CD14-positive monocyte (primary cell): ENCODE measurements at regions not wholly inside any gene's neighbourhood (a gene's known extent, or its start where the extent isn't known, plus 50 kb on each side); places are given as distances from the start of the nearest gene placed in this dataset.

Experiments used
- DNase-seq, 3 donors: peaks; one replicate each; pipeline ENCODE4 v3.0.0-alpha.2; 2011 to 2022
- H2AFZ ChIP-seq: 2 replicates; pipeline ENCODE4 v1.6.0; 2012; ENCODE audit warnings: mild to moderate bottlenecking, low read depth, low read length, inconsistent platforms; ENCODE audit not compliant: insufficient read depth, poor library complexity, severe bottlenecking
- H3K27ac ChIP-seq, 2 donors: 1 replicate in 1 of 2; 2 replicates in 1 of 2; pipeline ENCODE4 v1.5.1; 2012 to 2013; ENCODE audit warnings: low read length in 2 of 2, control low read depth in 1 of 2, inconsistent platforms in 1 of 2, low read depth in 1 of 2, mild to moderate bottlenecking in 1 of 2
- H3K27me3 ChIP-seq, 2 donors: one replicate each; pipeline versions ENCODE4 v1.6.0 to v1.6.1; 2011 to 2013; ENCODE audit warnings: low read length in 2 of 2; ENCODE audit not compliant: control insufficient read depth in 2 of 2, insufficient read depth in 2 of 2
- H3K36me3 ChIP-seq, 2 donors: replicated peaks in 1 of 2; 1 replicate in 1 of 2; 2 replicates in 1 of 2; pipeline versions ENCODE4 v1.5.1 to v1.6.1; 2012 to 2013; ENCODE audit warnings: low read length in 2 of 2, control low read depth in 1 of 2, inconsistent platforms in 1 of 2, mild to moderate bottlenecking in 1 of 2; ENCODE audit not compliant: insufficient read depth in 2 of 2, control insufficient read depth in 1 of 2
- H3K4me1 ChIP-seq, 2 donors: 1 replicate in 1 of 2; 2 replicates in 1 of 2; pipeline versions ENCODE4 v1.5.1 to v1.6.1; 2012 to 2013; ENCODE audit warnings: low read length in 2 of 2, control low read depth in 1 of 2, inconsistent platforms in 1 of 2, mild to moderate bottlenecking in 1 of 2, moderate library complexity in 1 of 2; ENCODE audit not compliant: insufficient read depth in 2 of 2, control insufficient read depth in 1 of 2
- H3K4me2 ChIP-seq: replicated peaks from 2 replicates; pipeline ENCODE3; 2012; ENCODE audit warnings: low read length, moderate library complexity, mild to moderate bottlenecking; ENCODE audit not compliant: poor library complexity, severe bottlenecking; ENCODE audit errors: extremely low read depth
- H3K4me3 ChIP-seq, 3 experiments: fragments of 200-600 bp in 1 of 3; sonication (generic) in 1 of 3; replicated peaks in 1 of 3; 1 replicate in 2 of 3; 2 replicates in 1 of 3; pipeline ENCODE4 v1.5.1; 2011 to 2013; ENCODE audit warnings: low read length in 3 of 3, mild to moderate bottlenecking in 3 of 3, control low read depth in 2 of 3, low read depth in 2 of 3, inconsistent platforms in 1 of 3, moderate library complexity in 1 of 3
- H3K79me2 ChIP-seq: 2 replicates; pipeline ENCODE4 v1.6.0; 2012; ENCODE audit warnings: mild to moderate bottlenecking, control low read depth, inconsistent platforms, low read length, moderate library complexity; ENCODE audit not compliant: insufficient read depth
- H3K9ac ChIP-seq: 2 replicates; pipeline ENCODE4 v1.6.0; 2017; ENCODE audit warnings: low read length, mild to moderate bottlenecking; ENCODE audit not compliant: insufficient read depth, poor library complexity, severe bottlenecking
- H3K9me3 ChIP-seq, 2 donors: replicated peaks in 1 of 2; 1 replicate in 1 of 2; 2 replicates in 1 of 2; pipeline versions ENCODE4 v1.5.1 to v1.6.1; 2012 to 2013; ENCODE audit warnings: low read length in 2 of 2, control low read depth in 1 of 2; ENCODE audit not compliant: control insufficient read depth in 1 of 2, insufficient read depth in 1 of 2
- H4K20me1 ChIP-seq: 2 replicates; pipeline ENCODE4 v1.6.0; 2012; ENCODE audit warnings: mild to moderate bottlenecking, low read length, control low read depth, moderate library complexity; ENCODE audit not compliant: insufficient read depth
- H3K27ac Mint-ChIP-seq, 7 donors: one replicate each; pipeline ENCODE4 v1.8.0; 2020; ENCODE audit warnings: mild to moderate bottlenecking in 7 of 7, mixed read lengths in 7 of 7, moderate library complexity in 6 of 7, inconsistent platforms in 2 of 7
- H3K27me3 Mint-ChIP-seq, 3 donors: one replicate each; pipeline ENCODE4 v1.8.0; 2021 to 2022; ENCODE audit warnings: low read depth in 3 of 3, mild to moderate bottlenecking in 3 of 3, mixed read lengths in 3 of 3, moderate library complexity in 3 of 3, inconsistent platforms in 1 of 3
- H3K36me3 Mint-ChIP-seq, 2 donors: one replicate each; pipeline ENCODE4 v1.8.0; 2020; ENCODE audit warnings: mixed read lengths in 2 of 2, inconsistent platforms in 1 of 2, mild to moderate bottlenecking in 1 of 2
- H3K4me1 Mint-ChIP-seq: one replicate; pipeline ENCODE4 v1.8.0; 2020; ENCODE audit warnings: mild to moderate bottlenecking, mixed read lengths
- H3K4me3 Mint-ChIP-seq, 2 donors: one replicate each; pipeline ENCODE4 v1.8.0; 2020; ENCODE audit warnings: mild to moderate bottlenecking in 2 of 2, mixed read lengths in 2 of 2, moderate library complexity in 1 of 2
- H3K9me3 Mint-ChIP-seq, 7 donors: one replicate each; pipeline ENCODE4 v1.8.0; 2020 to 2022; ENCODE audit warnings: mixed read lengths in 7 of 7, mild to moderate bottlenecking in 6 of 7, moderate library complexity in 6 of 7, inconsistent platforms in 2 of 7
- WGBS: methylation state at CpG from one replicate; pipeline ENCODE4 v1.1.5; 2013; ENCODE audit warnings: missing lambda C conversion rate; ENCODE audit not compliant: insufficient coverage; 5-methylcytosine and 5-hydroxymethylcytosine counted together
- intact Hi-C, 2 donors: fragments of 100-400 bp; cut with micrococcal nuclease; formaldehyde crosslinking; loops; one replicate each; pipeline versions ENCODE4 v1.15.0 to v1.15.1; 2023
- TF ChIP-seq, protein P1 (sequence below): fragments of 200-600 bp; IDR thresholded peaks from one replicate; pipeline ENCODE4 v1.8.0; 2022; ENCODE audit warnings: antibody characterized with exemption, mild to moderate bottlenecking

DNA sequence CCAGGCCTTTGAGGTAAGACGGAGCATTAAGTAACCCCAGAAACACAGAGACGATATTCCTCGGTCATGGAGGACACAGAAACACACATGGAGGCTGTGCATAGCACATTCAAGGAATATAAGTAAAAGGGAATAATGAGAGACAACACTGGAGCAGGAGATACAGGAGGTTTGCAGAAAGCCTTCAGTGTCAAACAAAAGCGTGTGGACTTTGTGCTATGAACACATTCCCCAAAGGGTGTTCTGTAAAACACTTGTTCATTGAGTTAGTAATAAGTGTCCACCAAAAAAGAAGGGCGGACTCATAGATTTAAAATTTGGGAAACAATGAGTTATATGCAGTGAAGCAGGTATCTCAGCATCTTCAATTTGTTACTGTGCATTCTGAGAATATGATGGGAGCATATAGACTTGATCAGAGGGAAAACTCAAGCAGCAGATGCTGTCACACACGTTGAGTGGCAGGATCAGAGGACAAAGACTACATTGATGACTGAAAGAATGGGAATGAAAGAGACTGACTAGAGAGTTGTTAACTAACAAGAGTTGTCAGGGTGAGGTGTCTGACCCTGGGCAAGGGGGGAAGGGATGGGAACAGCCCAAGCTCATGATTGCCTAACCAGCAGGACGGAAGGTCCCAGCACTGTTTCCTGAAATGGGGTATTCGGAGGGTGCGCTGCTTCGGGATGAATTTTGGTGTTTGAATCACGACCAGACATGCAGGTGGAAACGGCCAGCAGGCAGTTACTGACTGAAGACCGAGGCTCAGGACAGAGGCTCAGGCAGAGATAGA lies 85.2 kb upstream of the VIPR2 start:
- no peak for DNase-seq
- Histone ChIP-seq H3K36me3 (no peaks in the 10 kb centered on the region), H3K9ac (no peak overlapping the region), H3K4me3 (no peak overlapping the region), H3K4me1 (no peaks in the 10 kb centered on the region), H4K20me1 (no peaks in the 10 kb centered on the region), H3K9me3 (peaks cover 0 to 19% of the 10 kb centered on the region in 2 donors), H3K27me3 (no peaks in the 10 kb centered on the region), H3K4me2 (no peak overlapping the region), H3K79me2 (no peaks in the 10 kb centered on the region), H3K27ac (no peak overlapping the region), H2AFZ (no peak overlapping the region)
- Mint-ChIP-seq H3K27ac (no peak overlapping the region), H3K36me3 (no peaks in the 10 kb centered on the region), H3K4me1 (no peaks in the 10 kb centered on the region), H3K4me3 (no peak overlapping the region), H3K27me3 (peaks cover 2 to 5% (median 4%) of the 10 kb centered on the region in 3 donors), H3K9me3 (peaks cover 0 to 14% (median 9%) of the 10 kb centered on the region in 7 donors)
- intact Hi-C loops: no loop called here
- WGBS: 89% methylated on average over 12 of the region's 13 CpGs
- TF ChIP-seq, protein P1, sequence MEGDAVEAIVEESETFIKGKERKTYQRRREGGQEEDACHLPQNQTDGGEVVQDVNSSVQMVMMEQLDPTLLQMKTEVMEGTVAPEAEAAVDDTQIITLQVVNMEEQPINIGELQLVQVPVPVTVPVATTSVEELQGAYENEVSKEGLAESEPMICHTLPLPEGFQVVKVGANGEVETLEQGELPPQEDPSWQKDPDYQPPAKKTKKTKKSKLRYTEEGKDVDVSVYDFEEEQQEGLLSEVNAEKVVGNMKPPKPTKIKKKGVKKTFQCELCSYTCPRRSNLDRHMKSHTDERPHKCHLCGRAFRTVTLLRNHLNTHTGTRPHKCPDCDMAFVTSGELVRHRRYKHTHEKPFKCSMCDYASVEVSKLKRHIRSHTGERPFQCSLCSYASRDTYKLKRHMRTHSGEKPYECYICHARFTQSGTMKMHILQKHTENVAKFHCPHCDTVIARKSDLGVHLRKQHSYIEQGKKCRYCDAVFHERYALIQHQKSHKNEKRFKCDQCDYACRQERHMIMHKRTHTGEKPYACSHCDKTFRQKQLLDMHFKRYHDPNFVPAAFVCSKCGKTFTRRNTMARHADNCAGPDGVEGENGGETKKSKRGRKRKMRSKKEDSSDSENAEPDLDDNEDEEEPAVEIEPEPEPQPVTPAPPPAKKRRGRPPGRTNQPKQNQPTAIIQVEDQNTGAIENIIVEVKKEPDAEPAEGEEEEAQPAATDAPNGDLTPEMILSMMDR: no peak

DNA sequence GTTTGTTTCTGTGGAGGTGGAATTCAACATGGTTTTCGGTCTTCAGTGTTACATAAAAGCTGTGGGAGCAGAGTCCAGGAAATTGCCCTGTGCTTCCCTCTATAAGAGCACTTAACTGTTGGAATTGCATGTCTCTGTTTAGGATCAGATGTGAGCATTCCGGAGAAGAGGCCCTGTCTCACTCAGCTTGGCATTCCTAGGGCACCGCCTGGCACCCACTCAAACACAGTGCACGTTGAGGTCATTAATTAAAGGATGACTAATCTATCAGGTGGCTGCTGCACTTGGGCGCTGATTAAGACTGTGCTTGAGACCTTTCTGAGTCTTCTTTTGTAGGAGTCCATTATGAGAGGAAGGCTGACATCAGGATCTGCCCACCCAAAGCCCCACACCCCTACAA lies 82.8 kb upstream of the VIPR2 start:
- H3K36me3 ChIP-seq: no peaks in the 10 kb centered on the region
- H3K79me2 ChIP-seq: no peaks in the 10 kb centered on the region
- no peak overlapping the region for H3K4me2 ChIP-seq
- no peak overlapping the region for H3K27ac ChIP-seq
- no peak overlapping the region for H3K4me3 ChIP-seq
- intact Hi-C loops: no loop called here
- no peaks in the 10 kb centered on the region for H3K27me3 ChIP-seq
- H4K20me1 ChIP-seq: no peaks in the 10 kb centered on the region
- H3K9ac ChIP-seq: no peak overlapping the region
- 85% methylated on average over 3 of the region's 5 CpGs for WGBS
- Mint-ChIP-seq H3K36me3 (no peaks in the 10 kb centered on the region), H3K9me3 (peaks cover 0 to 15% (median 5%) of the 10 kb centered on the region in 7 donors), H3K27ac (no peak overlapping the region), H3K4me3 (no peak overlapping the region), H3K27me3 (peaks cover 4 to 5% (median 4%) of the 10 kb centered on the region in 3 donors), H3K4me1 (no peaks in the 10 kb centered on the region)
- DNase-seq: no peak
- H3K4me1 ChIP-seq: no peaks in the 10 kb centered on the region
- no peak overlapping the region for H2AFZ ChIP-seq
- TF ChIP-seq, protein P1: no peak
- peaks cover 0 to 19% of the 10 kb centered on the region in 2 donors for H3K9me3 ChIP-seq
